ENCODE measurements at regions not wholly inside any gene's neighbourhood (a gene's known extent, or its start where the extent isn't known, plus 50 kb on each side); places are given as distances from the start of the nearest gene placed in this dataset.

GRCh38 chr4:152117933-152118507 is 357.2 kb upstream of the GATB start:
- TF ChIP-seq, protein P1, sequence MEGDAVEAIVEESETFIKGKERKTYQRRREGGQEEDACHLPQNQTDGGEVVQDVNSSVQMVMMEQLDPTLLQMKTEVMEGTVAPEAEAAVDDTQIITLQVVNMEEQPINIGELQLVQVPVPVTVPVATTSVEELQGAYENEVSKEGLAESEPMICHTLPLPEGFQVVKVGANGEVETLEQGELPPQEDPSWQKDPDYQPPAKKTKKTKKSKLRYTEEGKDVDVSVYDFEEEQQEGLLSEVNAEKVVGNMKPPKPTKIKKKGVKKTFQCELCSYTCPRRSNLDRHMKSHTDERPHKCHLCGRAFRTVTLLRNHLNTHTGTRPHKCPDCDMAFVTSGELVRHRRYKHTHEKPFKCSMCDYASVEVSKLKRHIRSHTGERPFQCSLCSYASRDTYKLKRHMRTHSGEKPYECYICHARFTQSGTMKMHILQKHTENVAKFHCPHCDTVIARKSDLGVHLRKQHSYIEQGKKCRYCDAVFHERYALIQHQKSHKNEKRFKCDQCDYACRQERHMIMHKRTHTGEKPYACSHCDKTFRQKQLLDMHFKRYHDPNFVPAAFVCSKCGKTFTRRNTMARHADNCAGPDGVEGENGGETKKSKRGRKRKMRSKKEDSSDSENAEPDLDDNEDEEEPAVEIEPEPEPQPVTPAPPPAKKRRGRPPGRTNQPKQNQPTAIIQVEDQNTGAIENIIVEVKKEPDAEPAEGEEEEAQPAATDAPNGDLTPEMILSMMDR (IDR thresholded peaks at IDR 0.05; ENCODE audit: poor library complexity) = no peak
- no peak for TF ChIP-seq EZH2phosphoT487 (IDR thresholded peaks at IDR 0.05; ENCODE audit: low read depth, severe bottlenecking, unreplicated experiment)

Measured in hepatocyte (in vitro differentiated cells).